ENCODE measurements at regions not wholly inside any gene's neighbourhood (a gene's known extent, or its start where the extent isn't known, plus 50 kb on each side); places are given as distances from the start of the nearest gene placed in this dataset.

- TF ChIP-seq POLR2A (IDR thresholded peaks at IDR 0.05; ENCODE audit: low read depth, low read length) (no peak), POLR2AphosphoS5 (IDR thresholded peaks at IDR 0.05; ENCODE audit: low read depth, low read length) (no peak), PAX5 (IDR thresholded peaks at IDR 0.05; ENCODE audit: insufficient read depth, low read length, severe bottlenecking) (no peak), SPI1 (IDR thresholded peaks at IDR 0.05; ENCODE audit: low read depth, low read length) (no peak), TAF1 (IDR thresholded peaks at IDR 0.05; ENCODE audit: low read depth, low read length) (no peak), POU2F2 (IDR thresholded peaks at IDR 0.05; ENCODE audit: low read depth, low read length) (no peak)
Measured at GRCh38 chr7:54908760-54909438, 109.9 kb upstream of the EGFR start.
